Brain microvascular endothelial cell (primary cell): ENCODE measurements at regions not wholly inside any gene's neighbourhood (a gene's known extent, or its start where the extent isn't known, plus 50 kb on each side); places are given as distances from the start of the nearest gene placed in this dataset.
A peak's percentile ranks its signal among the peaks of the same experiment; 100 is the strongest.

Experiments used
- DNase-seq: peaks from one replicate; pipeline ENCODE4 v3.0.0-alpha.2; 2020
- H3K27ac ChIP-seq: fragments of 250-450 bp; sonication (Bioruptor Pico); 2 replicates; pipeline ENCODE4 v1.5.1; 2020; ENCODE audit warnings: mild to moderate bottlenecking, moderate library complexity
- H3K27me3 ChIP-seq: fragments of 250-450 bp; sonication (Bioruptor Pico); replicated peaks from 2 replicates; pipeline ENCODE4 v1.5.1; 2020; ENCODE audit warnings: mild to moderate bottlenecking
- H3K36me3 ChIP-seq: fragments of 250-450 bp; sonication (Bioruptor Pico); replicated peaks from 2 replicates; pipeline ENCODE4 v1.5.1; 2020; ENCODE audit warnings: mild to moderate bottlenecking
- H3K4me3 ChIP-seq: 2 replicates; pipeline ENCODE4 v1.5.1; 2011; ENCODE audit warnings: low read depth, mild to moderate bottlenecking, control low read depth, low read length, moderate library complexity
- in situ Hi-C: cut with HindIII; loops from 2 replicates; pipeline ENCODE4 v1.10.0; 2017; ENCODE audit warnings: low sequenced_read_pairs, low pct_ligation_motif_present
- TF ChIP-seq, protein P1 (sequence below): IDR thresholded peaks from 2 replicates; pipeline ENCODE4 v1.5.1; 2011; ENCODE audit warnings: low read depth, mild to moderate bottlenecking, moderate library complexity, low read length, control low read depth, inconsistent platforms; ENCODE audit errors: missing control alignments

DNA sequence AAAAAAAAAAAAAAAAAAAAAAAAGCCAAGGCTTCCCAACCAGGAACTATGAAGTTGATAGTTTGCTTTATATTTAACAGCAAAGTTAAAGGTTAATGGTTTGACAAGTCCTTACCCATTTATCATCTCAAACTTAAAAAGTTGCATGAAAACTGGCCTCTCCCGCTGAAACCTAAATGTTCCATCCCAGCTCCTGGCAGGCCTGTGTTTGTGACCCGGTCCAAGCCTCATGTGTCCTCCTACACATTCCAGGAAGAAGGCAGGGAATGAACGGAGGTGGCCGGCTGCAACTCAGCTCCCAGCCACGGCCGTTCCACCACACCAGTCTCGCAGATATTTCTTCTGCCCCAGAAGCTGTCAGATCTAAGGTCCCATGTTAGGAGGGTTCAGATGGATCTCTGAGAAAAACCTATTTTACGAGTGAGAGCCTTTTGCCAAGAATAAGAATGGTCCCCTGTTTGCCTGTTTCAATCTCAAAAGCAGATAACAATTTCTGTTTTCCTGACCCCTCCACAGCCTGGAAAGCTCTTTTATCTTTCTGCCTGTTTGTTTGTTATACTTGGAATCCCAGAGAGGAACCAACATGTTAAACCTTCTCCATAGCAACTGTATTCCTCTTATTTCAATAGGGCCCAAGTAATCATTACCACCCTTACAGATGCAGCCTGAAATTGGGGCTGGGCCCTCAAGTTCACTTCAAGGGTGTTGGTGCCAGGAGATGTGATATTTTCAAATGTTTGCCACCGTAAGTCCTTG is 56.5 kb downstream of the KCTD12 start:
- H3K4me3 ChIP-seq, result no peak overlapping the region
- H3K27me3 ChIP-seq, result no peaks in the 10 kb centered on the region
- in situ Hi-C loops, result no loop called here
- no peaks in the 10 kb centered on the region for H3K36me3 ChIP-seq
- TF ChIP-seq, protein P1, sequence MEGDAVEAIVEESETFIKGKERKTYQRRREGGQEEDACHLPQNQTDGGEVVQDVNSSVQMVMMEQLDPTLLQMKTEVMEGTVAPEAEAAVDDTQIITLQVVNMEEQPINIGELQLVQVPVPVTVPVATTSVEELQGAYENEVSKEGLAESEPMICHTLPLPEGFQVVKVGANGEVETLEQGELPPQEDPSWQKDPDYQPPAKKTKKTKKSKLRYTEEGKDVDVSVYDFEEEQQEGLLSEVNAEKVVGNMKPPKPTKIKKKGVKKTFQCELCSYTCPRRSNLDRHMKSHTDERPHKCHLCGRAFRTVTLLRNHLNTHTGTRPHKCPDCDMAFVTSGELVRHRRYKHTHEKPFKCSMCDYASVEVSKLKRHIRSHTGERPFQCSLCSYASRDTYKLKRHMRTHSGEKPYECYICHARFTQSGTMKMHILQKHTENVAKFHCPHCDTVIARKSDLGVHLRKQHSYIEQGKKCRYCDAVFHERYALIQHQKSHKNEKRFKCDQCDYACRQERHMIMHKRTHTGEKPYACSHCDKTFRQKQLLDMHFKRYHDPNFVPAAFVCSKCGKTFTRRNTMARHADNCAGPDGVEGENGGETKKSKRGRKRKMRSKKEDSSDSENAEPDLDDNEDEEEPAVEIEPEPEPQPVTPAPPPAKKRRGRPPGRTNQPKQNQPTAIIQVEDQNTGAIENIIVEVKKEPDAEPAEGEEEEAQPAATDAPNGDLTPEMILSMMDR, result no peak
- DNase-seq, result no peak
- H3K27ac ChIP-seq, result no peak overlapping the region

DNA sequence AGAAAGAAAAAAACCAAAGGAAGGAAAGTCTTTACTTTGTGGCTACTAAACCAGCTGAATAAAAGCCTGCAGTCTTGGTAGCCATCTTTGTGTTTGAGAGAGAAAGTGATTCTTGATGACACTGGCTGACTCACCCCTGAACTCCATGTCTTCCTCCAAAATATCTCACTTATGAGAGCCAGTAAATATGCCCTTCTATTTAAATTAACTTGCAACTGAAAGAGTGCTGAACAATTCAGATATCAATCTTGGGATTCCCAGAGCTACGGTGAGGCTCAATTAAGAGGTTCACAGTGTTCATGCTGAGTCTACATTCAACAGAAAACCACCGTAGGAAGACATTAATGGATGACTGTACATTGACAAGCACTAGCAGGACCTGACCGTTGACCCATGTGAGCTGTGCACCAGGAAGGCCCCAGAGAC is 57.9 kb downstream of the KCTD12 start:
- H3K27me3 ChIP-seq, result no peaks in the 10 kb centered on the region
- TF ChIP-seq, protein P1, result no peak
- no peaks in the 10 kb centered on the region for H3K36me3 ChIP-seq
- H3K27ac ChIP-seq, result no peak overlapping the region
- no peak overlapping the region for H3K4me3 ChIP-seq
- in situ Hi-C loops, result no loop called here
- DNase-seq, result no peak

DNA sequence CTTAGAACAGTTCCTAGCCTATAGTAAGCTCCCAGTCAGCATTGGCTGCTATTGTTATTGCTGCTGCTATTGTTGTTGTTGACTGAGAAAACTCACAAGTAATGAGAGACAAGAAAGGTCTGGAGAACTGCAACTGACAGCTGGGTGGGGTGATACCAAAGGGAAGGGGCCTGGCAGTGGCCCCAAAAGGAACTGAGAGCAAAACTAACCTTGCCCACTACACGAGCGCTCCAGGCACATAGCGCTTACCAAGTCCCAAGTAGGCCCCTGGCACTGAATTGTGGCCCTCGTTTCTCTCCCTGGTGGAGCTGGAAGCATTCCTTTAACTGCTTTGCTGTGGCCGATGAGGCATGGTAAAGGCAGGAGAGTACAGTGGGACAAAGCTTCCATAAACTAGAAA is 59.7 kb downstream of the KCTD12 start:
- no peak for DNase-seq
- in situ Hi-C loops, result no loop called here
- no peak overlapping the region for H3K4me3 ChIP-seq
- H3K27ac ChIP-seq, result no peak overlapping the region
- no peaks in the 10 kb centered on the region for H3K27me3 ChIP-seq
- TF ChIP-seq, protein P1, result no peak
- H3K36me3 ChIP-seq, result no peaks in the 10 kb centered on the region

DNA sequence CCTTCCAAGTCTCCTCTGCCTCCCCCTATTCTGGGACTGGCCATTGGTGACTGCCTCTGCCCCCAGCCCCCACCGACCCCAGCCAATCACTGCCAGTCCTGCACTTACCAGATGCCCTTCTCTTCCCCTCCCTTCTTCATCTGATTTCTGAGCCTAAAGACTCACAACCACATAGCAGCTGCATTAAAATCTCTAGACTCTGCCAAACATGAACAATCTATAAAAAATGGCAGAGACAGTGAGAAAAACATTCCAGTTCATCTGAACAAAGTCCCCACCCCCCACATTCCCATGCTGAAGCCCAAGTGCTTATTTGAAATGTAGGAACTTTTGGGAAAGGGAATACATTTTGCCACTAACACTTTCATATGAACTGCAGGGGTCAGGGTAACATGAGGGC is 60.8 kb downstream of the KCTD12 start:
- Histone ChIP-seq H3K4me3 (no peak overlapping the region), H3K27ac (no peak overlapping the region), H3K27me3 (no peaks in the 10 kb centered on the region), H3K36me3 (no peaks in the 10 kb centered on the region)
- TF ChIP-seq, protein P1, result no peak
- peak; percentile 9 for DNase-seq
- in situ Hi-C loops, result no loop called here

DNA sequence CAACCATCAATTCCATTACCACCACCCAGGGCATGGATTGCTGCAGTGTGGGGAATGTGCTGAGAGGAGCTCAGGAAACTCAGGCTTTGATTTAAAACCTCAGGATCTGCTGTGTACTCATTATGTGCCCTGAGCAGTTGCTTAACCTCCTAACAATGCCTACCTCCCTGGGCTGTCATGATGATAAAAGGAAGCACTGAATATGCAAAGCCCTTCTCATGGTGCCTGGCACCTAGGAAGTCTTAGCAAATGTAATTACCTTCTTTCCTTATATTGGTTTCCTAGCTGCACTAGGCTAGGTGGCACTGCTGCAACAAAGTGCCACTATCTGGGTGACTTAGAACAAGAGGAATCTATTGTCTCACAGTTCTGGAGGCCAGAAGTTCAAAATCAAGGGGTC is 62.2 kb downstream of the KCTD12 start:
- in situ Hi-C loops, result no loop called here

More for the DNA sequence above, 62.2 kb downstream of the KCTD12 start:
- Histone ChIP-seq H3K27me3 (no peaks in the 10 kb centered on the region), H3K27ac (no peak overlapping the region), H3K36me3 (no peaks in the 10 kb centered on the region), H3K4me3 (no peak overlapping the region)
- no peak for DNase-seq
- TF ChIP-seq, protein P1, result no peak
